ENCODE measurements at regions not wholly inside any gene's neighbourhood (a gene's known extent, or its start where the extent isn't known, plus 50 kb on each side); places are given as distances from the start of the nearest gene placed in this dataset.

GRCh38 chr4:170736710-170737109 is 647.0 kb upstream of the AADAT start:
- Histone ChIP-seq H3K4me3 (ENCODE audit: low read length) (no peak overlapping the region), H3K4me1 (ENCODE audit: control insufficient read depth, low read depth, low read length) (no peaks in the 10 kb centered on the region), H3K9ac (ENCODE audit: low read length) (no peak overlapping the region), H3K9me3 (ENCODE audit: control insufficient read depth, low read depth, low read length) (no peaks in the 10 kb centered on the region), H3K36me3 (ENCODE audit: control insufficient read depth, low read depth, low read length) (no peaks in the 10 kb centered on the region), H3K27ac (ENCODE audit: low read length) (no peak overlapping the region), H3K27me3 (ENCODE audit: control insufficient read depth, insufficient read depth, low read length) (no peaks in the 10 kb centered on the region)

GRCh38 chr4:170729897-170730296 is 640.1 kb upstream of the AADAT start:
- Histone ChIP-seq H3K9ac (ENCODE audit: low read length) (no peak overlapping the region), H3K27me3 (ENCODE audit: control insufficient read depth, insufficient read depth, low read length) (no peaks in the 10 kb centered on the region), H3K36me3 (ENCODE audit: control insufficient read depth, low read depth, low read length) (no peaks in the 10 kb centered on the region), H3K27ac (ENCODE audit: low read length) (no peak overlapping the region), H3K4me3 (ENCODE audit: low read length) (no peak overlapping the region), H3K4me1 (ENCODE audit: control insufficient read depth, low read depth, low read length) (no peaks in the 10 kb centered on the region), H3K9me3 (ENCODE audit: control insufficient read depth, low read depth, low read length) (no peaks in the 10 kb centered on the region)

- no peaks in the 10 kb centered on the region for H3K36me3 ChIP-seq (ENCODE audit: control insufficient read depth, low read depth, low read length)
- no peak overlapping the region for H3K27ac ChIP-seq (ENCODE audit: low read length)
- H3K9ac ChIP-seq (ENCODE audit: low read length) = no peak overlapping the region
- no peaks in the 10 kb centered on the region for H3K9me3 ChIP-seq (ENCODE audit: control insufficient read depth, low read depth, low read length)
- H3K4me3 ChIP-seq (ENCODE audit: low read length) = no peak overlapping the region
- no peaks in the 10 kb centered on the region for H3K27me3 ChIP-seq (ENCODE audit: control insufficient read depth, insufficient read depth, low read length)
- no peaks in the 10 kb centered on the region for H3K4me1 ChIP-seq (ENCODE audit: control insufficient read depth, low read depth, low read length)
Observed at GRCh38 chr4:170729236-170729635, 639.5 kb upstream of the AADAT start.

- Histone ChIP-seq H3K27ac (ENCODE audit: low read length) (no peak overlapping the region), H3K36me3 (ENCODE audit: control insufficient read depth, low read depth, low read length) (no peaks in the 10 kb centered on the region), H3K4me1 (ENCODE audit: control insufficient read depth, low read depth, low read length) (no peaks in the 10 kb centered on the region)
Observed at GRCh38 chr4:170724191-170724590, 634.4 kb upstream of the AADAT start.

GRCh38 chr4:170723171-170723570 is 633.4 kb upstream of the AADAT start:
- Histone ChIP-seq H3K36me3 (ENCODE audit: control insufficient read depth, low read depth, low read length) (no peaks in the 10 kb centered on the region), H3K4me3 (ENCODE audit: low read length) (no peak overlapping the region), H3K9me3 (ENCODE audit: control insufficient read depth, low read depth, low read length) (no peaks in the 10 kb centered on the region), H3K9ac (ENCODE audit: low read length) (no peak overlapping the region), H3K4me1 (ENCODE audit: control insufficient read depth, low read depth, low read length) (no peaks in the 10 kb centered on the region), H3K27ac (ENCODE audit: low read length) (no peak overlapping the region), H3K27me3 (ENCODE audit: control insufficient read depth, insufficient read depth, low read length) (no peaks in the 10 kb centered on the region)

More at GRCh38 chr4:170724191-170724590, 634.4 kb upstream of the AADAT start:
- H3K4me3 ChIP-seq (ENCODE audit: low read length) = no peak overlapping the region
- no peaks in the 10 kb centered on the region for H3K9me3 ChIP-seq (ENCODE audit: control insufficient read depth, low read depth, low read length)
- no peaks in the 10 kb centered on the region for H3K27me3 ChIP-seq (ENCODE audit: control insufficient read depth, insufficient read depth, low read length)
- no peak overlapping the region for H3K9ac ChIP-seq (ENCODE audit: low read length)

GRCh38 chr4:170721812-170722373 is 632.1 kb upstream of the AADAT start:
- no peak overlapping the region for H3K9ac ChIP-seq (ENCODE audit: low read length)
- H3K4me1 ChIP-seq (ENCODE audit: control insufficient read depth, low read depth, low read length) = no peaks in the 10 kb centered on the region
- H3K27me3 ChIP-seq (ENCODE audit: control insufficient read depth, insufficient read depth, low read length) = no peaks in the 10 kb centered on the region
- no peaks in the 10 kb centered on the region for H3K9me3 ChIP-seq (ENCODE audit: control insufficient read depth, low read depth, low read length)
- H3K27ac ChIP-seq (ENCODE audit: low read length) = no peak overlapping the region
- no peaks in the 10 kb centered on the region for H3K36me3 ChIP-seq (ENCODE audit: control insufficient read depth, low read depth, low read length)
- no peak overlapping the region for H3K4me3 ChIP-seq (ENCODE audit: low read length)

GRCh38 chr4:170716868-170717267 is 627.1 kb upstream of the AADAT start:
- H3K9me3 ChIP-seq (ENCODE audit: control insufficient read depth, low read depth, low read length) = no peaks in the 10 kb centered on the region
- no peak overlapping the region for H3K27ac ChIP-seq (ENCODE audit: low read length)
- no peak overlapping the region for H3K4me3 ChIP-seq (ENCODE audit: low read length)
- H3K36me3 ChIP-seq (ENCODE audit: control insufficient read depth, low read depth, low read length) = no peaks in the 10 kb centered on the region
- H3K4me1 ChIP-seq (ENCODE audit: control insufficient read depth, low read depth, low read length) = no peaks in the 10 kb centered on the region
- H3K9ac ChIP-seq (ENCODE audit: low read length) = no peak overlapping the region
- H3K27me3 ChIP-seq (ENCODE audit: control insufficient read depth, insufficient read depth, low read length) = no peaks in the 10 kb centered on the region

- Histone ChIP-seq H3K36me3 (ENCODE audit: control insufficient read depth, low read depth, low read length) (no peaks in the 10 kb centered on the region), H3K9ac (ENCODE audit: low read length) (no peak overlapping the region), H3K4me3 (ENCODE audit: low read length) (no peak overlapping the region), H3K9me3 (ENCODE audit: control insufficient read depth, low read depth, low read length) (no peaks in the 10 kb centered on the region), H3K27me3 (ENCODE audit: control insufficient read depth, insufficient read depth, low read length) (no peaks in the 10 kb centered on the region), H3K27ac (ENCODE audit: low read length) (no peak overlapping the region), H3K4me1 (ENCODE audit: control insufficient read depth, low read depth, low read length) (no peaks in the 10 kb centered on the region)
Observed at GRCh38 chr4:170705907-170706306, 616.2 kb upstream of the AADAT start.

- Histone ChIP-seq H3K4me3 (ENCODE audit: low read length) (no peak overlapping the region), H3K27me3 (ENCODE audit: control insufficient read depth, insufficient read depth, low read length) (no peaks in the 10 kb centered on the region), H3K4me1 (ENCODE audit: control insufficient read depth, low read depth, low read length) (no peaks in the 10 kb centered on the region)
Observed at GRCh38 chr4:170700064-170700463, 610.3 kb upstream of the AADAT start.

GRCh38 chr4:170698334-170698733 is 608.6 kb upstream of the AADAT start:
- H3K9ac ChIP-seq (ENCODE audit: low read length) = no peak overlapping the region
- H3K4me3 ChIP-seq (ENCODE audit: low read length) = no peak overlapping the region
- no peaks in the 10 kb centered on the region for H3K27me3 ChIP-seq (ENCODE audit: control insufficient read depth, insufficient read depth, low read length)
- H3K4me1 ChIP-seq (ENCODE audit: control insufficient read depth, low read depth, low read length) = no peaks in the 10 kb centered on the region
- no peaks in the 10 kb centered on the region for H3K9me3 ChIP-seq (ENCODE audit: control insufficient read depth, low read depth, low read length)
- H3K27ac ChIP-seq (ENCODE audit: low read length) = no peak overlapping the region
- no peaks in the 10 kb centered on the region for H3K36me3 ChIP-seq (ENCODE audit: control insufficient read depth, low read depth, low read length)

More at GRCh38 chr4:170700064-170700463, 610.3 kb upstream of the AADAT start:
- no peaks in the 10 kb centered on the region for H3K9me3 ChIP-seq (ENCODE audit: control insufficient read depth, low read depth, low read length)
- H3K36me3 ChIP-seq (ENCODE audit: control insufficient read depth, low read depth, low read length) = no peaks in the 10 kb centered on the region
- H3K27ac ChIP-seq (ENCODE audit: low read length) = no peak overlapping the region
- H3K9ac ChIP-seq (ENCODE audit: low read length) = no peak overlapping the region

GRCh38 chr4:170697845-170698244 is 608.1 kb upstream of the AADAT start:
- Histone ChIP-seq H3K27me3 (ENCODE audit: control insufficient read depth, insufficient read depth, low read length) (no peaks in the 10 kb centered on the region), H3K9me3 (ENCODE audit: control insufficient read depth, low read depth, low read length) (no peaks in the 10 kb centered on the region), H3K36me3 (ENCODE audit: control insufficient read depth, low read depth, low read length) (no peaks in the 10 kb centered on the region), H3K4me1 (ENCODE audit: control insufficient read depth, low read depth, low read length) (no peaks in the 10 kb centered on the region), H3K9ac (ENCODE audit: low read length) (no peak overlapping the region), H3K27ac (ENCODE audit: low read length) (no peak overlapping the region), H3K4me3 (ENCODE audit: low read length) (no peak overlapping the region)

- Histone ChIP-seq H3K9me3 (ENCODE audit: control insufficient read depth, low read depth, low read length) (no peaks in the 10 kb centered on the region), H3K27me3 (ENCODE audit: control insufficient read depth, insufficient read depth, low read length) (no peaks in the 10 kb centered on the region), H3K4me1 (ENCODE audit: control insufficient read depth, low read depth, low read length) (no peaks in the 10 kb centered on the region), H3K9ac (ENCODE audit: low read length) (no peak overlapping the region), H3K36me3 (ENCODE audit: control insufficient read depth, low read depth, low read length) (no peaks in the 10 kb centered on the region), H3K27ac (ENCODE audit: low read length) (no peak overlapping the region), H3K4me3 (ENCODE audit: low read length) (no peak overlapping the region)
Observed at GRCh38 chr4:170697045-170697444, 607.3 kb upstream of the AADAT start.

Measured in iPS-18a (cell line).